Lung (tissue), 11 donors: ENCODE measurements at regions not wholly inside any gene's neighbourhood (a gene's known extent, or its start where the extent isn't known, plus 50 kb on each side); places are given as distances from the start of the nearest gene placed in this dataset.

Experiments used
- ATAC-seq: fragments of 200-7000 bp; cut with Tn5 transposase; one replicate; pipeline ENCODE4 v1.9.1; 2020; ENCODE audit warnings: moderate number of reproducible peaks; ENCODE audit not compliant: insufficient read depth, low FRiP score
- DNase-seq, 3 donors: peaks; one replicate each; pipeline ENCODE4 v3.0.0-alpha.2; 2013 to 2017
- H3K27ac ChIP-seq, 2 donors: one replicate each; pipeline ENCODE4 v1.5.1; 2013; ENCODE audit warnings: mild to moderate bottlenecking in 2 of 2, moderate library complexity in 2 of 2, control low read depth in 1 of 2, inconsistent platforms in 1 of 2, low read depth in 1 of 2, low read length in 1 of 2
- H3K27me3 ChIP-seq, 3 donors: one replicate each; pipeline ENCODE4 v1.5.1; 2013; ENCODE audit warnings: low read length in 2 of 3; ENCODE audit not compliant: control insufficient read depth in 3 of 3, insufficient read depth in 3 of 3
- H3K36me3 ChIP-seq, 4 donors: one replicate each; pipeline ENCODE4 v1.5.1; 2013; ENCODE audit warnings: low read length in 4 of 4, mild to moderate bottlenecking in 1 of 4, moderate library complexity in 1 of 4; ENCODE audit not compliant: control insufficient read depth in 4 of 4, insufficient read depth in 4 of 4
- H3K4me1 ChIP-seq, 5 donors: one replicate each; pipeline ENCODE4 v1.5.1; 2013; ENCODE audit warnings: low read length in 5 of 5, mild to moderate bottlenecking in 2 of 5, moderate library complexity in 1 of 5; ENCODE audit not compliant: control insufficient read depth in 5 of 5, insufficient read depth in 5 of 5
- H3K4me3 ChIP-seq: one replicate; pipeline ENCODE4 v1.5.1; 2013; ENCODE audit warnings: mild to moderate bottlenecking, control low read depth, moderate library complexity
- H3K9ac ChIP-seq, 2 donors: one replicate each; pipeline ENCODE4 v1.5.1; 2013; ENCODE audit warnings: low read length in 2 of 2, control low read depth in 1 of 2; ENCODE audit not compliant: insufficient read depth in 1 of 2
- H3K9me3 ChIP-seq, 4 donors: one replicate each; pipeline ENCODE4 v1.5.1; 2013; ENCODE audit warnings: low read length in 3 of 4, mild to moderate bottlenecking in 1 of 4, moderate library complexity in 1 of 4; ENCODE audit not compliant: control insufficient read depth in 4 of 4, insufficient read depth in 3 of 4
- WGBS, 2 donors: extraction: QIAGEN DNeasy Blood & Tissue Kit; methylation state at CpG; one replicate each; pipeline ENCODE4 v1.1.7; 2013; 5-methylcytosine and 5-hydroxymethylcytosine counted together
- TF ChIP-seq, protein P1 (sequence below): IDR thresholded peaks from 2 replicates; pipeline ENCODE4 v1.5.1; 2012; ENCODE audit warnings: mild to moderate bottlenecking; ENCODE audit errors: control extremely low read depth, extremely low read depth
- donor health status: control.
- donor health status: control.
- donor health status: Bipolar disorder and iron deficiency.
- donor health status: healthy.
- donor health status: DM: yes; HTN: yes; CAD: no.

DNA sequence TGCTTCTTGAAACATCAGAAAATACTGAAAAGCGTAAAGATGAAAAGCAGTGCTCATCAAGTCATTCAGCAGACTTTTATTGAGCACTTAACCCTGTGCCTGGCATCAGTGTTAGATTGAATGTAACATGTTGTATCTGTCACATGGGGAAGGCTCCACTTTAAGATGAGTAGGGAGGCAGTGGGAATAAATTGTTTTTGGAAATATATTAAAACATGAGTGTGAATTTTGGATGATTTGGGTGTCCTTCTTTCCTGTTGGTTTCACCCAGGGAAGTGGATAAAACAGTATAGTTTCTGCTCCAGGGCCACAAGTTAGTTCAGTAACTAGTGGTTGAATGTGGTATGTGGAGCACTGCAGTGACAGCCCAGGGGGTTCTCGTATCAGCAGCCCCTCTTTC, 301.4 kb upstream of the TPM1 start:
- H3K9ac ChIP-seq = peak overlapping the region in 1 of 2 donors; percentile 33
- no peak for ATAC-seq
- H3K4me1 ChIP-seq = peaks cover 0 to 60% (median 21%) of the 10 kb centered on the region in 5 donors
- WGBS, 2 donors = 91 to 92% methylated on average over 2 of the region's 2 CpGs
- no peak for DNase-seq
- H3K4me3 ChIP-seq = no peak overlapping the region
- TF ChIP-seq, protein P1, sequence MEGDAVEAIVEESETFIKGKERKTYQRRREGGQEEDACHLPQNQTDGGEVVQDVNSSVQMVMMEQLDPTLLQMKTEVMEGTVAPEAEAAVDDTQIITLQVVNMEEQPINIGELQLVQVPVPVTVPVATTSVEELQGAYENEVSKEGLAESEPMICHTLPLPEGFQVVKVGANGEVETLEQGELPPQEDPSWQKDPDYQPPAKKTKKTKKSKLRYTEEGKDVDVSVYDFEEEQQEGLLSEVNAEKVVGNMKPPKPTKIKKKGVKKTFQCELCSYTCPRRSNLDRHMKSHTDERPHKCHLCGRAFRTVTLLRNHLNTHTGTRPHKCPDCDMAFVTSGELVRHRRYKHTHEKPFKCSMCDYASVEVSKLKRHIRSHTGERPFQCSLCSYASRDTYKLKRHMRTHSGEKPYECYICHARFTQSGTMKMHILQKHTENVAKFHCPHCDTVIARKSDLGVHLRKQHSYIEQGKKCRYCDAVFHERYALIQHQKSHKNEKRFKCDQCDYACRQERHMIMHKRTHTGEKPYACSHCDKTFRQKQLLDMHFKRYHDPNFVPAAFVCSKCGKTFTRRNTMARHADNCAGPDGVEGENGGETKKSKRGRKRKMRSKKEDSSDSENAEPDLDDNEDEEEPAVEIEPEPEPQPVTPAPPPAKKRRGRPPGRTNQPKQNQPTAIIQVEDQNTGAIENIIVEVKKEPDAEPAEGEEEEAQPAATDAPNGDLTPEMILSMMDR = no peak
- H3K27ac ChIP-seq = no peak overlapping the region
- H3K36me3 ChIP-seq = peaks cover 0 to 7% (median 5%) of the 10 kb centered on the region in 4 donors
- H3K9me3 ChIP-seq = peaks cover 0 to 2% (median 0%) of the 10 kb centered on the region in 4 donors
- no peaks in the 10 kb centered on the region for H3K27me3 ChIP-seq

DNA sequence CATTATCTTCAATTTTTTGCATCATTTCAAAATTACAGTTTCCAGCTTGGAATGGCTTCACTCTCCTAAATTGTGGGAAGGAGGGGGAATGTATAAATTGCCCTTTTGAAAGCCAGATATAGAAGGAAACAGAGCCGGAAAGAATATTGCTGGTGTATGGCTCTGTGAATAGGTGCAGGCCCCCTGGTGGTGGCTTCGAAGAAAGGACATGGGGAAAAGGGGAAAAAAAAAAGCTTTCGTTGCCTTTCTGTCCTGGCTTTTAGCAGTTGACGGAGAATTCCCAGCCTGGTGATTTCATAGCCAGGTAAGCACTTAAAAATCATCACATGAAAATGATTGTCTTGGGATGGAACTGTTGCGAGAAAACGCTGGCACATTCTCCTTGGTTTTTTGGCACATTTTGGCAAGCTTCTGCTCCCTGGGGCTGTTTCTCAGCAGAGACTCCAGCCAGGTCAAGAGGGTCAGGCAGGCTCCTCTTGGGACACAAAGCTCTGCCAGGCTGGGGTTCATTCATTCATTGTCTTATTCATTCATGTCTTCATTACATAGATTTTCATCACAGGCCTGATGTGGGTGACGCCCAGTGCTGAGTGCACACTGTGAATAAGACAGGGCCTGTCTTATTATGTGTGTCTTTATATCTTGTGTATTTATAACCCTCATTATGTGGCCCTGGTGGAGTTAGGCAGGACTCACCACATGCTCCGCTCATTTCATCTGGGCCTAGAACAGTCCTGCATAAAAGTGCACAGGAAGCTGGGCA, 300.0 kb upstream of the TPM1 start:
- 36 to 39% methylated on average over 8 of the region's 8 CpGs for WGBS, 2 donors
- Histone ChIP-seq H3K9ac (peak overlapping the region in 1 of 2 donors; percentile 58), H3K9me3 (no peaks in the 10 kb centered on the region), H3K4me3 (no peak overlapping the region), H3K36me3 (peaks cover 0 to 7% (median 3%) of the 10 kb centered on the region in 4 donors), H3K4me1 (peaks cover 0 to 75% (median 26%) of the 10 kb centered on the region in 5 donors), H3K27ac (peak overlapping the region in 1 of 2 donors; percentile 32), H3K27me3 (no peaks in the 10 kb centered on the region)
- ATAC-seq (peak; percentile 60), DNase-seq (peak; percentile 81 to 96 (median 94))
- TF ChIP-seq, protein P1 = peak; percentile 45

DNA sequence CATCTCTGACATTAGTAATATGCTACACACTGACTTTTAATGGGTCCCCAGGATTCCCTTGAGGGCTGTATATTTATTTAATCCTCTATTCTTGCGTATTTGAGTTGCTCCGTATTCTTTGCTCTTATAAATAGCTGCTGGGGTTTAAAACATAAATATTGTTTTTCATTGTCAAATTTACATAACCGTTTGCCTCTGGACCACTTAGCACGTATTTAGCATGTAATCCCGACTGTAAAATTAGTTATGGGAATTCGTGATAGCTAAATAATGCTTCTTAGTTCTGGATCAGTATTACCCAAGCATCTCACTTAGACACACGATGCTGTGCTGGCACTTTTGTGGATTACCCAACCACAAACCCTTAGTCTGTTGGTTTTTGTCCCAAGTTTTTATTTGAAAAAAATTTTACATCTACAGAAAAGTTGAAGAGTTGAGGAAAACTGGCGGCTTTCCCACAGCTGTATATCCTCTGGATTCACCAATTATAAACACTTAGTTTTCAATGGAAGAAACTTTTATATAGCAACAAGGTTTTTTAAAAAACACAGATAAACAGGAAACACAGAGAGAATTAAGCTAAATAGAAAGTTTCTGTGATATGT, 296.8 kb upstream of the TPM1 start:
- peaks cover 0 to 3% (median 0%) of the 10 kb centered on the region in 4 donors for H3K36me3 ChIP-seq
- 77 to 87% methylated on average over 8 of the region's 8 CpGs for WGBS, 2 donors
- no peak overlapping the region for H3K27ac ChIP-seq
- H3K27me3 ChIP-seq = no peaks in the 10 kb centered on the region
- DNase-seq = peak; percentile 90 to 99 (median 98)
- no peak overlapping the region for H3K4me3 ChIP-seq
- H3K9me3 ChIP-seq = no peaks in the 10 kb centered on the region
- no peak for ATAC-seq
- peaks cover 0 to 70% (median 18%) of the 10 kb centered on the region in 5 donors for H3K4me1 ChIP-seq
- TF ChIP-seq, protein P1 = no peak
- peak overlapping the region; percentile 56 to 80 for H3K9ac ChIP-seq
